NT2/D1 (cell line): ENCODE measurements at regions not wholly inside any gene's neighbourhood (a gene's known extent, or its start where the extent isn't known, plus 50 kb on each side); places are given as distances from the start of the nearest gene placed in this dataset.

Experiments used
- DNase-seq: peaks from one replicate; pipeline ENCODE4 v3.0.0-alpha.2; 2011; ENCODE audit warnings: low read depth, low spot score
- H3K27me3 ChIP-seq: 2 replicates; pipeline ENCODE4 v1.6.0; 2011; ENCODE audit warnings: mild to moderate bottlenecking; ENCODE audit not compliant: insufficient read length, insufficient read depth
- H3K36me3 ChIP-seq: 2 replicates; pipeline ENCODE4 v1.6.1; 2011; ENCODE audit warnings: mild to moderate bottlenecking, low read length, mixed read lengths; ENCODE audit not compliant: insufficient read depth, insufficient read length
- H3K4me1 ChIP-seq: 2 replicates; pipeline ENCODE4 v1.5.1; 2011; ENCODE audit not compliant: insufficient read depth, insufficient read length
- H3K4me3 ChIP-seq: 2 replicates; pipeline ENCODE4 v1.5.1; 2011; ENCODE audit warnings: low read depth; ENCODE audit not compliant: insufficient read length
- H3K9ac ChIP-seq: 2 replicates; pipeline ENCODE4 v1.6.0; 2011; ENCODE audit warnings: low read depth; ENCODE audit not compliant: insufficient read length
- H3K9me3 ChIP-seq: 2 replicates; pipeline ENCODE4 v1.5.1; 2011; ENCODE audit warnings: mild to moderate bottlenecking, low read length; ENCODE audit not compliant: insufficient read depth
- SUZ12 ChIP-seq: IDR thresholded peaks from 2 replicates; pipeline ENCODE4 v1.6.1; 2011; ENCODE audit not compliant: insufficient read length, insufficient read depth; ENCODE audit errors: extremely low read depth
- YY1 ChIP-seq: IDR thresholded peaks from 2 replicates; pipeline ENCODE4 v1.6.1; 2011; ENCODE audit not compliant: insufficient read length, insufficient read depth
- ZNF274 ChIP-seq: IDR thresholded peaks from 2 replicates; pipeline ENCODE4 v1.6.1; 2011; ENCODE audit warnings: mild to moderate bottlenecking, low read depth, low read length

DNA sequence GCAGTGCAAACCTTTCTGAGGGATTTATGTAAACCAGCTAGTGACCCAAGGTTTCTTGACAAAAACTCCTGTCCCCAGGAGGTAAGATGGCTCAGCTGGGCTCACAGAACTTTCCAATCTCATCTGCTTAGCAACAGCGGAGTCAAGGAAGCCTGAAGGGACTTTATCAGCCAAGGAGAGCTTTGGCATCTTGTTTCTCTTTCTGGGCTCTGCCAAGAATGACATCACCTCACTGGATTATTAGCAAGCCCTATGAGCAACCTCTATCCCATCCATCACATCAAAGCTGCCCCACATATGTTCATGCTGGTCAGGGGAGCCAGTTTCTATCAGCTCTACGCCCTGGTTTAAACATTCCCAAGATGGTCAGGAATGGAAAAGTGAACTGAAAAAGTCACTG, 461.3 kb downstream of the ENC1 start:
- Histone ChIP-seq H3K4me3 (no peak overlapping the region), H3K27me3 (no peaks in the 10 kb centered on the region), H3K9ac (no peak overlapping the region), H3K4me1 (no peaks in the 10 kb centered on the region), H3K36me3 (no peaks in the 10 kb centered on the region), H3K9me3 (no peaks in the 10 kb centered on the region)
- TF ChIP-seq SUZ12, result no peak
- TF ChIP-seq YY1, result no peak
- no peak for TF ChIP-seq ZNF274
- no peak for DNase-seq

DNA sequence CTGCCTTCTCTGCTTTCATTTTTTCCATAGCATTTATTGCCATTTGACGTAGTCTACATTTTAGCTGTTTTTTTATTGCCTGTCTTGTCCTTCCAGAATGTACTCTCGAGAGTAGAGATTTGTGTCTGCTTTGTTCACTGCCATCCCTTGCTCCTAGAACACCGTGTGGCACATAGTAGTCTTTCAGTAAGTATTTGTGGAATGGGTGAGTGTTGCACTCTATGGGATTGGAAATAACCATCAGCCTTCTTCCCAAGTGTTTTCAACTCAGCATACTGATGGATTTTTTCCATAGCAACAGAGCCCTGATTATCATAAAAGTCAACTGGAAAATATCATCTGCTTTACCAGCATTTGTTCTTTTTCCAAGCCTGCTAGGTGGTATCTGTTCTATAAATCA, 462.6 kb downstream of the ENC1 start:
- DNase-seq, result no peak
- no peaks in the 10 kb centered on the region for H3K4me1 ChIP-seq
- no peaks in the 10 kb centered on the region for H3K27me3 ChIP-seq
- no peaks in the 10 kb centered on the region for H3K36me3 ChIP-seq
- H3K9ac ChIP-seq, result no peak overlapping the region
- no peaks in the 10 kb centered on the region for H3K9me3 ChIP-seq
- no peak overlapping the region for H3K4me3 ChIP-seq
- no peak for TF ChIP-seq YY1
- TF ChIP-seq ZNF274, result no peak
- TF ChIP-seq SUZ12, result no peak

DNA sequence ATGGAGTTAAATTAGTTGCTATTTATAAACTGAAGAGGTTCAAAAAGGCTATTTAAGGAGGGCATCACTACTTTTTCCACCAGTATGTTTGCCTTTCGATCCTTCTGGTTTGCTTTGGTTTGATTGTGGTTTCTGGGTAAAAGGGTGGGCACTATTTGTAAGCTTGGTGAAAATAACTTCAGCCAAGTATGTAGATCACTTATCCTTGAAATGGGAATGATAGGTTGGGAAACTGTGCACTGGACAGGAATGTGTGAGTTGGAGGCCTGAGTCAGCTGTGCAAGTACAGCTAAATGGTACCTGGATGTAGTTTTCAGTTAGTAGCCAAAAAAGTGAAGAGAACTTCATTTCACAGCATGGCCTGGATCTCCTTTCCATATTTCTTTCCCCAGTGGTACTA, 466.2 kb downstream of the ENC1 start:
- H3K9me3 ChIP-seq, result no peaks in the 10 kb centered on the region; the same call in 1 of the 2 replicates
- TF ChIP-seq YY1 (no peak), ZNF274 (no peak), SUZ12 (no peak)

DNA sequence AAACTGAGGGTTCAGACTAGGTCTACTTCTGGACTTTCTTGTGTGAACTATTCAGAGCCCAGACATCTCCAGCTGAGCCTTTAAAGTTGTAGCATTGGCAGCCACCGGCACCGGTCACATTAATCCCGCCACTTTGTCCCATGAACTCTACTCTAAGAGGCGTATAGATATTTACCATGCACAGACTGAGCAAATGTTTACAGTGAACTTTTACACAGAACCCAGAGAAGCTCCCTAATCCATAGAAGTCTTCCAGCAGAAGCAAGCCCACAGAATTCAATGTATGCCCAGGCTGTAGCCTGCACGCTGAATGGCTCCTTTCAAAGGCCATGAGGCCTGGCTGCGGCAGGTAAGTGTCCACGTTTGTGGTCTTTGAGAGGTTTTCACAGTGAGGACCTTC, 466.9 kb downstream of the ENC1 start:
- TF ChIP-seq YY1, result no peak
- no peak for TF ChIP-seq ZNF274
- TF ChIP-seq SUZ12, result no peak

More for the DNA sequence above, 466.2 kb downstream of the ENC1 start:
- Histone ChIP-seq H3K27me3 (no peaks in the 10 kb centered on the region), H3K9ac (no peak overlapping the region), H3K4me3 (no peak overlapping the region), H3K36me3 (no peaks in the 10 kb centered on the region), H3K4me1 (no peaks in the 10 kb centered on the region)
- DNase-seq, result no peak

DNA sequence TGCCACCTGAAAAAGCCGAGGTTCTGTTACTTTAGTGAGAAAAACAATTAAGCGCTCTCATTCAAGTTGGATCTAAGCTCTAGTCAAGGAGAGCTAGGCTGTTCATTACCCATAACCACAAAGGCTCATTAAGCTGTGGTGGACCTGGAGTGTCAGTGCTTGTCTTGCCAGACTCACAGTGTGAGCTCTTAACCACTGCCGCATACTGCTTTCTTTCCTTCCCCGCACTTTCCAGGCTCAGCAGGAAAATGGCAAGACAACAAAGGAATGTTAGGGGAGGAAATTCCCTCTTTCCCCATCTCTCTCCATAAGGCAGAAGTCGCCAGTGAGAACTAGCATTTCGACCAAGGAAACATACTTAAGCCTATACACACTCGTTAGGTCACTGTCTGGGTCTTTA, 467.3 kb downstream of the ENC1 start:
- peak; percentile 27 for DNase-seq
- Histone ChIP-seq H3K27me3 (no peaks in the 10 kb centered on the region), H3K4me3 (no peak overlapping the region), H3K9ac (no peak overlapping the region), H3K4me1 (no peaks in the 10 kb centered on the region), H3K9me3 (no peaks in the 10 kb centered on the region; the same call in 1 of the 2 replicates), H3K36me3 (no peaks in the 10 kb centered on the region)
- TF ChIP-seq YY1 (no peak), ZNF274 (no peak), SUZ12 (no peak)

More for the DNA sequence above, 466.9 kb downstream of the ENC1 start:
- no peak for DNase-seq
- H3K9me3 ChIP-seq, result no peaks in the 10 kb centered on the region; the same call in 1 of the 2 replicates
- H3K4me3 ChIP-seq, result no peak overlapping the region
- H3K4me1 ChIP-seq, result no peaks in the 10 kb centered on the region
- no peak overlapping the region for H3K9ac ChIP-seq
- no peaks in the 10 kb centered on the region for H3K36me3 ChIP-seq
- H3K27me3 ChIP-seq, result no peaks in the 10 kb centered on the region

DNA sequence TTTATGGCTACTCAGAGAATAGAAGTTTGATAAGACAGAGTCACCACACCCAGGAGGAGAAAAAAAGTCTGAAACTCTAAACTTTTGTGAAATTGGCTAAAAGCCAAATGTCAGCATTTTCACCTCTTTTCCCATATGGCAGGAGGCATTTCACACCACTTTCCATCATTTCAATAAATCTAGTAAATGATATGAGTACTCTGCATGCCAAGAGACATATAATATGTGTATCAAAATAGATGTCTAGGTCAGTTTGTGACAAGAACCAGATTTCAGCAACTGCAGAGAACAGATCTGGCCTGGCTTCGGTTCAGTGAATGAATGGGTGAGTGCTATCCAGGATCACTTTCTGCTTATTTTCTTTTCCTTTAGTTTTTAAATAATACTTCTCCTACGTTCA, 470.8 kb downstream of the ENC1 start:
- TF ChIP-seq YY1, result no peak
- no peak for TF ChIP-seq SUZ12
- TF ChIP-seq ZNF274, result no peak
- no peak overlapping the region for H3K9ac ChIP-seq
- H3K4me3 ChIP-seq, result no peak overlapping the region
- H3K4me1 ChIP-seq, result no peaks in the 10 kb centered on the region
- H3K27me3 ChIP-seq, result no peaks in the 10 kb centered on the region
- no peaks in the 10 kb centered on the region for H3K36me3 ChIP-seq
- H3K9me3 ChIP-seq, result no peaks in the 10 kb centered on the region; the same call in 1 of the 2 replicates
- no peak for DNase-seq

DNA sequence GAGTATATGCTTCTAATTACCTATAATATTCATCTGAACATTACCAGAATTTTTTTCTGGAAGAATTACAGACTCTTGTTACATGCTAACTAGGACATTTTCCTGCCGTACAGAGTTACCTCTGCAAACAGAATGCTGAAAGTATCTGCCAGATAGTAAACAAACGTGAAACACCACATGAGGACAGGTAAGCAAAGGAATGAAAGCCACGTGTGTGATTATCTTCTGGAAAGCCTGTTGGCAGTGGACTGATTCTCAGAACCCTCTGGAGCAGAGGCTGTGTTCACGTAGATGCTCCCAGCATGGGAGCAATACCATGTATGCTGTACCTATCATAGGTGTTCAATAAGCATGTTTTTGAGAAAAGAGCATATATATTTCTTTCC, 472.6 kb downstream of the ENC1 start:
- no peak for DNase-seq
- no peak overlapping the region for H3K9ac ChIP-seq
- no peaks in the 10 kb centered on the region for H3K4me1 ChIP-seq
- no peak for TF ChIP-seq ZNF274
- no peak for TF ChIP-seq SUZ12
- no peak for TF ChIP-seq YY1
- H3K36me3 ChIP-seq, result no peaks in the 10 kb centered on the region
- H3K4me3 ChIP-seq, result no peak overlapping the region
- no peaks in the 10 kb centered on the region for H3K27me3 ChIP-seq
- H3K9me3 ChIP-seq, result no peaks in the 10 kb centered on the region; the same call in 1 of the 2 replicates
